ENCODE measurements at regions not wholly inside any gene's neighbourhood (a gene's known extent, or its start where the extent isn't known, plus 50 kb on each side); places are given as distances from the start of the nearest gene placed in this dataset.

DNA sequence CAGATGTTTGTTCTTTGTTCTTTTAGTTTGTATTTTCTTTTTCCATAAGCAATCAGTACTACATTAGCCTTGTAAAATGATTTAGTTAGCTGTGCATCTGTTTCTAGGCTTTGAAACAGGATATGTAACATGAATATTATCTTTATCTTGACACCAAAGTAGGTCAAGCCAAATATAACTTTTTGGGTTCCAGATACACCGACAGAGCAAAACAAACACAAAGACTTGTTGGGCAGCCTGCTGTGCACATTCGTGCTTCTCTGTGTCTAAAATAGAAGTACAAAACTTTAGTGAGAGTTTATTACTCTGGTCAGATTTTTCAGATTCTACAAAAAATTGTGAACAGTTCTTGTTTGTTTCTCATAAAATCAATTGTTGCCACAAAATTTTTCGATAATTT is 1059.3 kb upstream of the GYPC start:
- Mint-ChIP-seq H3K27me3 (ENCODE audit: low read depth, poor library complexity) (no peaks in the 10 kb centered on the region), H3K4me1 (no peaks in the 10 kb centered on the region), H3K27ac (no peak overlapping the region), H3K4me3 (no peak overlapping the region), H3K36me3 (ENCODE audit: low read depth) (no peaks in the 10 kb centered on the region), H3K9me3 (no peaks in the 10 kb centered on the region)
- DNase-seq: no peak
- TF ChIP-seq, protein P1, sequence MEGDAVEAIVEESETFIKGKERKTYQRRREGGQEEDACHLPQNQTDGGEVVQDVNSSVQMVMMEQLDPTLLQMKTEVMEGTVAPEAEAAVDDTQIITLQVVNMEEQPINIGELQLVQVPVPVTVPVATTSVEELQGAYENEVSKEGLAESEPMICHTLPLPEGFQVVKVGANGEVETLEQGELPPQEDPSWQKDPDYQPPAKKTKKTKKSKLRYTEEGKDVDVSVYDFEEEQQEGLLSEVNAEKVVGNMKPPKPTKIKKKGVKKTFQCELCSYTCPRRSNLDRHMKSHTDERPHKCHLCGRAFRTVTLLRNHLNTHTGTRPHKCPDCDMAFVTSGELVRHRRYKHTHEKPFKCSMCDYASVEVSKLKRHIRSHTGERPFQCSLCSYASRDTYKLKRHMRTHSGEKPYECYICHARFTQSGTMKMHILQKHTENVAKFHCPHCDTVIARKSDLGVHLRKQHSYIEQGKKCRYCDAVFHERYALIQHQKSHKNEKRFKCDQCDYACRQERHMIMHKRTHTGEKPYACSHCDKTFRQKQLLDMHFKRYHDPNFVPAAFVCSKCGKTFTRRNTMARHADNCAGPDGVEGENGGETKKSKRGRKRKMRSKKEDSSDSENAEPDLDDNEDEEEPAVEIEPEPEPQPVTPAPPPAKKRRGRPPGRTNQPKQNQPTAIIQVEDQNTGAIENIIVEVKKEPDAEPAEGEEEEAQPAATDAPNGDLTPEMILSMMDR (IDR thresholded peaks at IDR 0.05): no peak

DNA sequence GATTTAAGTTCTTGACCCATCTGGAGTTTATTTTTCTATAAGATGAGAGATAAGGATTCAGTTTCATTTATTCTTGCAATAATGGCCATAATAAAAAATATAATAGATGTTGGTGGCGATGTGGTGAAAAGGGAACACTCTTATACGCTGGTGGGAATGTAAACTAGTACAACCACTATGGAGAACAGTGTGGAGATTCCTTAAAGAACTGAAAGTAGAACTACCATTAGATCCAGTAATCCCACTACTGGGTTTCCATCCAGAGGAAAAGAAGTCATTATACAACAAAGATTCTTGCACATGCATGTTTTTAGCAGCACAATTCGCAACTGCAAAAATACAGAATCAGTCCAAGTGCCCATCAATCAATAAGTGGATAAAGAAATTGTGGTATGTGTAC is 1040.5 kb upstream of the GYPC start:
- Mint-ChIP-seq H3K9me3 (peaks cover 8% of the 10 kb centered on the region), H3K4me3 (no peak overlapping the region), H3K4me1 (no peaks in the 10 kb centered on the region), H3K36me3 (ENCODE audit: low read depth) (no peaks in the 10 kb centered on the region), H3K27ac (no peak overlapping the region), H3K27me3 (ENCODE audit: low read depth, poor library complexity) (peaks cover 6% of the 10 kb centered on the region)
- TF ChIP-seq, protein P1 (IDR thresholded peaks at IDR 0.05): no peak
- DNase-seq: no peak

DNA sequence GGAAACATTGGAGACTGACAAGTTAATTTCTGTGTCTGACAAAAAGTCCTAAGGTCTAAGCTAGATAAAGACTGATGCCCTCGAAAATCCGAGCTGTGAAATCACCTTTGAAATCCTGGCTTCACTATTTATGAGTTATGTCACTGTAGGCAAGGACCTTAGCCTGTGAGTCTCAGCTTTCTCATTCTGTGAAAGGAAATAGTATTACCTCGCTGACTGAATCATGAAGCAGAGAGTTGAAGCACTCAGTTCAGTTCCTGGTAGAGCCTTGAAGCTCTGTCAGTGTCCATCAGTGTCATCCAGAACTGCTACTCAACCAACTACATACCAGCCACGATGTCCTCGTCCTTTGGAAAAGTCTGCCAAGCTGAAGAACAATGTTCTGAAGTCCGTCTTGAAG is 1025.6 kb upstream of the GYPC start:
- peaks cover 26% of the 10 kb centered on the region for H3K9me3 Mint-ChIP-seq
- H3K4me1 Mint-ChIP-seq: peaks cover 19% of the 10 kb centered on the region
- H3K4me3 Mint-ChIP-seq: no peak overlapping the region
- DNase-seq: no peak
- no peak overlapping the region for H3K27ac Mint-ChIP-seq
- no peaks in the 10 kb centered on the region for H3K36me3 Mint-ChIP-seq (ENCODE audit: low read depth)
- TF ChIP-seq, protein P1 (IDR thresholded peaks at IDR 0.05): no peak
- H3K27me3 Mint-ChIP-seq (ENCODE audit: low read depth, poor library complexity): peaks cover 4% of the 10 kb centered on the region

- Mint-ChIP-seq H3K9me3 (peaks cover 14% of the 10 kb centered on the region), H3K36me3 (ENCODE audit: low read depth) (no peaks in the 10 kb centered on the region), H3K27me3 (ENCODE audit: low read depth, poor library complexity) (peaks cover 4% of the 10 kb centered on the region), H3K4me3 (no peak overlapping the region), H3K27ac (no peak overlapping the region), H3K4me1 (peaks cover 21% of the 10 kb centered on the region)
- DNase-seq: peak; percentile 22
- TF ChIP-seq, protein P1 (IDR thresholded peaks at IDR 0.05): no peak
Observed at GRCh38 chr2:125634662-125635061, 1021.3 kb upstream of the GYPC start.

DNA sequence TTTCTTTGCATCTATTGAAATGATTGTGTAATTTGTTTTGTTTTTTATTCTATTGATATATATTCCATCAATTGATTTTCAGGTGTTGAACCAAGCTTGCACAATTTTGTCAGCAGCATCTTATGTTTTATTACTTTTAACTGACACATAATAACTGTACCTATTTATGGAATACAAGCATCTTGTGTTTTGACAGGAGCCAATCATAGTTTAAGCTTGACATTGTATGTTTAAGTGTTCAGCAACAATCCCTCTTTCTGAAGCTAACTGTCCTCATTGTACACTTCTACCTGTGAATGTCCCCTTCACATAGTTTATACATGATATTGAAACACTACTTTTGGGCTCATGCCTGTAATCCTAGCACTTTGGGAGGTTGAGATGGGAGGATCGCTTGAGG is 1017.6 kb upstream of the GYPC start:
- H3K4me1 Mint-ChIP-seq: peaks cover 30% of the 10 kb centered on the region
- H3K4me3 Mint-ChIP-seq: no peak overlapping the region
- no peaks in the 10 kb centered on the region for H3K36me3 Mint-ChIP-seq (ENCODE audit: low read depth)
- DNase-seq: no peak
- H3K27me3 Mint-ChIP-seq (ENCODE audit: low read depth, poor library complexity): no peaks in the 10 kb centered on the region
- TF ChIP-seq, protein P1 (IDR thresholded peaks at IDR 0.05): no peak
- no peak overlapping the region for H3K27ac Mint-ChIP-seq
- no peaks in the 10 kb centered on the region for H3K9me3 Mint-ChIP-seq

DNA sequence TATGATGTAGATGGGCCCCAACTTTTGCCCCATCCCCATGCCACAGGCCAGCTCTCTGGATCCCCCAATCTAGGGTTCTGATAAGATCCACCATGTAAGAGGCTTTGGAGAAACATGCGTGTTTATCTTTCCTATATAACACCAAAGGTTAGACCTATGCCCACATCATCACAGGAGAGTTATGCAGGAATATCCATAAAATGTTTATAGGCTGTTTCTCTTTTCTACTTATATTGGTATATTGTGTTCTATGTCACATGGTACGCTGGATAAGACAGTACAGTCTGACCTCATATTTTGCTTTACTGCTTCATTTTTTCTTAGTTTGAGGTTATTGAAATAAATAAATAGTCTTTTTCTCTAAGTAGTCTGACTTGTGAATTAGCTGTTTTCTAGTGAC is 1013.9 kb upstream of the GYPC start:
- H3K27ac Mint-ChIP-seq: no peak overlapping the region
- no peaks in the 10 kb centered on the region for H3K36me3 Mint-ChIP-seq (ENCODE audit: low read depth)
- H3K9me3 Mint-ChIP-seq: no peaks in the 10 kb centered on the region
- peaks cover 19% of the 10 kb centered on the region for H3K4me1 Mint-ChIP-seq
- H3K27me3 Mint-ChIP-seq (ENCODE audit: low read depth, poor library complexity): no peaks in the 10 kb centered on the region
- H3K4me3 Mint-ChIP-seq: no peak overlapping the region
- no peak for DNase-seq
- TF ChIP-seq, protein P1 (IDR thresholded peaks at IDR 0.05): no peak

All from nephron progenitor cell (in vitro differentiated cells).